Heart right ventricle (tissue), 16 donors: ENCODE measurements at regions not wholly inside any gene's neighbourhood (a gene's known extent, or its start where the extent isn't known, plus 50 kb on each side); places are given as distances from the start of the nearest gene placed in this dataset.
"Not testable (repeated sequence)": the region's sequence is repeated elsewhere in the genome, so short reads cannot be mapped to it uniquely, and the experiment has no call there.

Experiments
- ATAC-seq, 8 donors: fragments of 200-7000 bp; cut with Tn5 transposase; one replicate each; pipeline ENCODE4 v1.9.1; 2020; ENCODE audit warnings: mild to moderate bottlenecking in 8 of 8, moderate library complexity in 8 of 8, moderate number of reproducible peaks in 1 of 8
- DNase-seq, 2 donors: peaks; one replicate each; pipeline ENCODE4 v3.0.0-alpha.2; 2020
- H3K27ac ChIP-seq, 10 donors: fragments of 200-600 bp; sonication (generic) in 2 of 10; one replicate each; pipeline versions ENCODE4 v1.5.0 to v1.8.0; 2020 to 2022; ENCODE audit warnings: mild to moderate bottlenecking in 3 of 10
- H3K27me3 ChIP-seq, 7 donors: fragments of 200-600 bp; one replicate each; pipeline ENCODE4 v1.8.0; 2021 to 2022; ENCODE audit warnings: mild to moderate bottlenecking in 2 of 7
- H3K36me3 ChIP-seq, 9 donors: fragments of 200-600 bp; sonication (generic) in 1 of 9; one replicate each; pipeline versions ENCODE4 v1.5.0 to v1.8.0; 2020 to 2022; ENCODE audit warnings: mild to moderate bottlenecking in 2 of 9
- H3K4me1 ChIP-seq, 9 donors: fragments of 200-600 bp; sonication (generic) in 1 of 9; one replicate each; pipeline versions ENCODE4 v1.5.0 to v1.8.0; 2020 to 2022; ENCODE audit warnings: mild to moderate bottlenecking in 4 of 9
- H3K4me3 ChIP-seq, 10 donors: fragments of 200-600 bp; sonication (generic) in 2 of 10; one replicate each; pipeline versions ENCODE4 v1.5.0 to v1.8.0; 2020 to 2022; ENCODE audit warnings: mild to moderate bottlenecking in 7 of 10, moderate library complexity in 2 of 10
- H3K9me3 ChIP-seq, 11 donors: fragments of 200-600 bp in 10 of 11; sonication (generic) in 2 of 11; one replicate each; pipeline versions ENCODE4 v1.5.0 to v1.8.0; 2013 to 2022; ENCODE audit warnings: mild to moderate bottlenecking in 2 of 11, control low read depth in 1 of 11, moderate library complexity in 1 of 11
- CTCF ChIP-seq, 9 donors: fragments of 200-600 bp; sonication (generic) in 2 of 9; IDR thresholded peaks; one replicate each; pipeline versions ENCODE4 v1.5.0 to v1.8.0; 2021 to 2022; ENCODE audit warnings: antibody characterized with exemption in 9 of 9, mild to moderate bottlenecking in 5 of 9, moderate library complexity in 1 of 9
- WGBS, 2 donors: extraction: QIAGEN DNeasy Blood & Tissue Kit; methylation state at CpG; one replicate each; pipeline ENCODE4 v1.1.7; 2013; ENCODE audit warnings: inconsistent platforms in 1 of 2; 5-methylcytosine and 5-hydroxymethylcytosine counted together
- intact Hi-C, 10 donors: fragments of 100-400 bp; cut with DNase I; formaldehyde crosslinking; loops; one replicate each; pipeline versions ENCODE4 v1.11.1 to v1.14.2; 2022
- donor health status: Arrhythmogenic right ventricular cardiomyopathy.
- donor health status: ischemic (EF 13 %, LVEDD 7.1; RV severe dilation, severe dysfunction).
- donor health status: healthy with polysubstance abuse.
- donor health status: DM: no; HTN: yes; CAD: no.
- donor health status: DM: no; HTN: no; CAD: no.
- donor health status: ischemic (EF 25% LVEDD 6.9; RV normal size, moderate dysfunction).
- donor health status: ischemic (EF 25% LVEDD 5.7; RV mildly dilated, moderate dysfunction).
- donor health status: healthy.
- donor health status: DM: yes; HTN: yes; CAD: no.
- donor health status: Ischemic cardiomyopathy.
- donor health status: ischemic (EF 35%, LVEDD 5.7; RV mildly dilated, moderate dysfunction).
- donor health status: nonischemic (EF 11% LVEDD 7.7; RV severe dilation, severe dysfunction).
- donor health status: DM: yes; HTN: yes; CAD: no.
- donor health status: PGD.
- donor health status: ischemic (EF 29% LVEDD 5.4; RV normal size, mild dysfunction).
- donor health status: nonischemic (EF 23%, LVEDD 6.1; RV moderate dilation, normal function).

- ATAC-seq, H3K27ac ChIP-seq, H3K36me3 ChIP-seq, intact Hi-C loops, DNase-seq, H3K27me3 ChIP-seq, H3K4me1 ChIP-seq, H3K9me3 ChIP-seq, H3K4me3 ChIP-seq: not testable (repeated sequence)
- 86 to 90% methylated on average over 26 to 31 of the region's 31 CpGs for WGBS, 2 donors
These were observed 554.6 kb upstream of the LUZP2 start for GRCh38 chr11:23942117-23942815.

GRCh38 chr11:23944923-23945322, 551.9 kb upstream of the LUZP2 start:
- TF ChIP-seq CTCF (IDR thresholded peaks at IDR 0.05), result no peak
- intact Hi-C loops, result no loop called here
- peak in 5 of 8 donors; percentile 33 to 76 (median 75) for ATAC-seq
- Histone ChIP-seq H3K27me3 (no peaks in the 10 kb centered on the region), H3K4me1 (peaks cover 0 to 3% (median 0%) of the 10 kb centered on the region in 9 donors), H3K36me3 (no peaks in the 10 kb centered on the region), H3K4me3 (no peak overlapping the region), H3K9me3 (no peaks in the 10 kb centered on the region), H3K27ac (peak overlapping the region in 1 of 10 donors; percentile 26)
- WGBS, 2 donors, result 45 to 59% methylated on average over 2 of the region's 2 CpGs
- peak in 1 of 2 donors; percentile 21 for DNase-seq

GRCh38 chr11:23947883-23948282, 549.0 kb upstream of the LUZP2 start:
- DNase-seq, result no peak
- no peak overlapping the region for H3K27ac ChIP-seq
- no peaks in the 10 kb centered on the region for H3K9me3 ChIP-seq
- no peaks in the 10 kb centered on the region for H3K27me3 ChIP-seq
- no peaks in the 10 kb centered on the region for H3K36me3 ChIP-seq
- H3K4me1 ChIP-seq, result peaks cover 0 to 3% (median 0%) of the 10 kb centered on the region in 9 donors
- no peak overlapping the region for H3K4me3 ChIP-seq
- intact Hi-C loops, result no loop called here
- no peak for ATAC-seq
- no peak for TF ChIP-seq CTCF (IDR thresholded peaks at IDR 0.05)

GRCh38 chr11:23948851-23949250, 548.0 kb upstream of the LUZP2 start:
- intact Hi-C loops, result no loop called here
- ATAC-seq, result no peak
- Histone ChIP-seq H3K9me3 (no peaks in the 10 kb centered on the region), H3K27me3 (no peaks in the 10 kb centered on the region), H3K4me3 (no peak overlapping the region), H3K27ac (no peak overlapping the region), H3K36me3 (no peaks in the 10 kb centered on the region), H3K4me1 (peaks cover 0 to 3% (median 0%) of the 10 kb centered on the region in 9 donors)
- WGBS, 2 donors, result 66 to 69% methylated on average over 2 of the region's 2 CpGs
- TF ChIP-seq CTCF (IDR thresholded peaks at IDR 0.05), result no peak
- DNase-seq, result no peak

- DNase-seq (no peak), ATAC-seq (no peak)
- no peaks in the 10 kb centered on the region for H3K9me3 ChIP-seq
- H3K4me3 ChIP-seq, result no peak overlapping the region
- WGBS, 2 donors, result 81 to 87% methylated on average over 2 of the region's 2 CpGs
- H3K36me3 ChIP-seq, result no peaks in the 10 kb centered on the region
- H3K27me3 ChIP-seq, result no peaks in the 10 kb centered on the region
- no peak for TF ChIP-seq CTCF (IDR thresholded peaks at IDR 0.05)
- H3K27ac ChIP-seq, result no peak overlapping the region
- H3K4me1 ChIP-seq, result no peaks in the 10 kb centered on the region
- intact Hi-C loops, result no loop called here
These were observed 542.7 kb upstream of the LUZP2 start for GRCh38 chr11:23953951-23954710.
